ENCODE measurements at regions not wholly inside any gene's neighbourhood (a gene's known extent, or its start where the extent isn't known, plus 50 kb on each side); places are given as distances from the start of the nearest gene placed in this dataset.

DNA sequence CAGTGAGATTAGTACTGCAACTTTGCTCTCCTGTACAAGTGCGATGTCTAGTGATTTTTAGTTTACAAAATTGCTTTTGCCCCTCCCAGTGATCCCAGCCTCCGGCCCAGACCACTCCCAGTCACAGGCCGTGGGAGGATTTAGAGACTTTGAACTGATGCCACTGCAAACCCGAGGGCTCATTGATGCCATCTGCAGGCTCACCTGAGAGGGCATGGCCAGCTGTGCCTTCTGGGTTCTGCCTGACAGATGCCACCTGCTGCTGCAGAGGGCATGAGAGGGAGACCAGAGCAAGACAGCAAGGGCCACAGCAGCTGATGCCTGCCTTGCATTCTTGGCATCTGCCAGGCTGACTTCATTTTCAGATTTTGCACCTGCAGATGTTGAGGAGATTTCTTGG, 593.8 kb downstream of the CDK5RAP2 start:
- no peak for DNase-seq

DNA sequence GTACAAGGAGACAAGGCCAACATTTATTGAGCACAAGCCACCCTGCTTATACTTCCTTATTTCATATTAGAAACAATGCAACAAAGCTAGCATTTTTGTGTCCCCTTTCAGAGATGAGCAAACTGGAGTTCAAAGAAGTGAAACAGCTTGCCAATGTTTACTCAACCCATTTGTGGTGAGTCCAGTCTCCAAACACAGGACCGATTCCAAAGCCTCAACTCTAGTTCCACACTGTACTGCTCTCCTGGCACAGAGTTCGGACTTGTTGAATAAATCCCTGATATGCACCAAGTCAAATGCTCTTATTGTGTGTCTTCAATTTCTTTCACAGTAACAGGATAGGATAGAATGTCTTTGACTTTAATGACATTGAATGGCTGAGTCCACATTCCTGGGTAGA, 604.8 kb upstream of the BRINP1 start:
- DNase-seq: no peak

DNA sequence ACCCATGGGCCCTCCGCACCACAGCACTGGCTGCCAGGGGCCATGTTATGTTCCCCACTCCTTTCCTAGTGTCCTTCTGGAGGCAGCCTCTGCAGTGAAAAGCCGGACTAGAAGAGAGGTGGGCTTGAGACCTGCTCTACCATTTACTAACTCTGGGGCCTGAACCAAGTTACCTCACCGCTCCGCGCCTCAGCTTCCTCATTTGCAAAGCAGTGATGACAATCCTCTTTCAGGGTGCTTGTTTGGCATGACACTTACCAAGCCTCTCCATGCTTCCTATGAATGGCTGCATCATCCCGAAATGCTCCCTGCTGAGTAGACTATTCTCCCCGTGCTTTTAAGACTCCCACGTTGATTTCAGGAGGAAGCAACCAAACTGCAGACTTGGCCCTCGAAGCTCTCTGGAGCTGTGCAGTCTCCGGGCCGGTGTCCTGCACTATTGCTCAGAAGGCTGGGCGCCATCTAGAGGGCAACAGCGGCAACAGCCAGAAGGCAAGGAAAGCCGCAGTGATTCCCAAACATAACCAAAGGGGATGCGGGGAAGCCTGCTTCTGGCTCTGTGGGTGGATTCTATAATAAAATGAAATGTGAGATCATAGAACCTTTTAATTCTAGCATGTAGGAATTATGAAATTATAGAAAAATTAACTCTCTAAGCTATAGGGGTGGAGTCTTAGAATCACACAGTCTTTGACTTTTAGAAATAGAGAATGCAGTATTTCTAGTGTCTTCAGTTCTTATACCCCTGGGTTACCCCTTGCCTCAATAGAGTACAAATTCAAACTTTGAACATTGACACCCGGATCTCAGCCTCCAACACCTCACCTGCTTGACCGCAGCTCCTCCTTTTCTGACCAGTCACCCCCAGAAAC, 599.8 kb upstream of the BRINP1 start:
- peak; percentile 78 for DNase-seq

DNA sequence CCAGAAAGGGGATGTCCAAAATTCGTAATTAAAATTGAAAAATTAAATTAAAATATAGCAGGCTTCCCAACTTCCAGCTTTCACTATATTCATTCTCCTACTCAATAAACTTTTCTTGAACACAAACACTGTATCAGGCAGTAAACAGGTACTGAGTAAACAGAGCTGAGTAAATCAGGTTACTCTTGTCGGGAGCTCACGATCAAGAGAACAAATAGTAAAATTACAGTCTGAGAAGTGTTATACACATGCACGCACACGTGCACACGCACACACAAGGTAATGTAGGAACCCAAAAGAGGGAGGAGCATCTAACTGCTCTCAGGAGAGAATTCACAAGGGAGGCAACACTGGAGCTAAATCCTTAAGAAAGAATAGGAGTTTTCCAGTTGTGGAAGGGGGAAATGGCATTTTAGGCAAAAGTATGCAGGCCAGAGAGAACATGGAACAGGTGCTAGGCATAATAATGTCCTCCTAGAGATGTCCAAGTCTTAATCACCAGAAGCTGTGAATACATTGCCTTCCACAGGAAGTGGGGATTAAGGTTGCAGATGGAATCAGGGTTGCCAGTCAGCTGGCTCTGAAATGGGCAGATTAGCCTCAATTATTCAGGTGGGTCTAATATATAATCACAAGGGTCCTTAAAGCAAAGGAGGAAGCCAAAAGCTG, 598.8 kb upstream of the BRINP1 start:
- DNase-seq: no peak

DNA sequence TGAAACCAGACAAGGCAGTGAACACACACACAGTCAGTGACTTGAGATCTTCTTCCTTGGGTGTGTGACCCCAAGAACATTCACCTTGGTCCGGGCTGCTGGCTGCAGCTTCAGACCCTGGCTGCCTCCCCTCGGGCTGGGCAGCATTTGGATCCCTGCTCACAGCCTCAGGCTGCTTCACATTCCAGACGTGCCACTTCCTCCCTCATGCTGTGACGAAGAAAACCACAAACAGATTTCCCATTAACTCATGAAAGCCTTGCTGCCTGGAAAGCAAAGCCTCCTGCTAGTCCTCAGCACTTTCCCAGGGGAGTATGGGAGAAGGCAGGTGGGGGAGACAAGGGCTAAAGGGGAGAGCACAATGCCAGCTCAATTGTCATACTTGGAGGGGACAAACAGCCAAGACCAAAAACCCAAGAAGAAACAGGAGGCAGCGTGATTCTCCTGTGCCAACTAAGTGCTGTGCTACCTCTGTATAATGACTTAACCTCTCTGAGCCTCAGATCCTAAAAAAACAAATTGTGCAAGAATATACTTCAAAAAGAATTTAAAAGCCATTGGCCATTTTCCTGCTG, 594.6 kb upstream of the BRINP1 start:
- peak; percentile 35 for DNase-seq

DNA sequence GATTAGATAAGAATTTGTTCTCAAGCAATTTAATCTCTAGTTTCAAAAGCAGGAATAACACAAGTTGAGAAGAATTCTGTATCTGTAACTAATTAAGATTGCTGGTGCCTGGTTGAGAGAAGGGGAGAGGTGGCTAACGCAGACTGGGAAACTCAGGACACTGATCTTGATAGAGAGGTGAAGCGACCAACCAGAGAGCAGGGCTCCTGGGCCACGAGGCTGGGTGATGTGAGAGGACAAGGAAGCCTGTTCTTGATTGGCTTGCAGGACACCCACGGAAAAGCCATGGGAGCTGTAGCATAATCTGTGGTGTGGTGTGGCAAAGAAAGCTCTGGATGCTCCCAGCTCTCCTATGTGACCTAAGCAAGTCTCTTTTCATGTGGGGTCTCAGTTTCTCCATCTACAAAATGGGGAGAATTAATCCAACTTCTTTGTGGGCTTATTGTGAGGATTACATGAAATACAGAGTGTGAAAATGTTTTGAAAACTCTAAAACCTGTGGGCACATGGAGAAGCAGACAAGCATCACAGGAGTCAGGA, 594.1 kb upstream of the BRINP1 start:
- no peak for DNase-seq

DNA sequence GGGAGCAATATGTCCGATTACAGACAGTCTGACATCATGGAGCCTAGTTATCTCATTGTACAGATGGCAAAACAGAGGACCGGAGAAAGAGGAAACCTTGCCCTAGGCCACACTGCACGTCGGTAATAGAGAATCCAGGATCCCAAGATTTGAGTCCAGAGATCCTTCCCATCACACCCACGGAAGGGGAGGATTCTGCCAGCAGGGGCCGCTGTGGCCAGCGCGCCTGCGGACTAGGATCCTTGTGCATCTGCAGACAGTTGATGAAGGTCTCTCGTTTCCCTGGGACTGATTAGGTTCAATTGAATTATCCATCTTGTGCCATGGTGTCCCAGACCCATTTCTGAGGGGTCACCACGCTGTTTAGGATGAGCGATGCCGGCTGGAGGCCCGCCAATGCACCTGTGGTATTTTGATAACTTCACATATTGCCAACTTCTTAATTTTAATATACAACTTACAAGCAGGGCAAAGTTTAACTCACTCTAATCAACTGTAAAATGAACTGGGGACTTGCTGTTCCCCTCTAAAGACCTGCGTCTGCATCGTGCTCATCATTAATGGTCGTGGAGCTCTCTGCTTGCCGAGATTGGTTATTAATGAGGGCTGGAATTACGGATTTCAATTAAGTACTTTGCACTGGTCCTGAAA, 592.7 kb upstream of the BRINP1 start:
- peak; percentile 32 for DNase-seq

DNA sequence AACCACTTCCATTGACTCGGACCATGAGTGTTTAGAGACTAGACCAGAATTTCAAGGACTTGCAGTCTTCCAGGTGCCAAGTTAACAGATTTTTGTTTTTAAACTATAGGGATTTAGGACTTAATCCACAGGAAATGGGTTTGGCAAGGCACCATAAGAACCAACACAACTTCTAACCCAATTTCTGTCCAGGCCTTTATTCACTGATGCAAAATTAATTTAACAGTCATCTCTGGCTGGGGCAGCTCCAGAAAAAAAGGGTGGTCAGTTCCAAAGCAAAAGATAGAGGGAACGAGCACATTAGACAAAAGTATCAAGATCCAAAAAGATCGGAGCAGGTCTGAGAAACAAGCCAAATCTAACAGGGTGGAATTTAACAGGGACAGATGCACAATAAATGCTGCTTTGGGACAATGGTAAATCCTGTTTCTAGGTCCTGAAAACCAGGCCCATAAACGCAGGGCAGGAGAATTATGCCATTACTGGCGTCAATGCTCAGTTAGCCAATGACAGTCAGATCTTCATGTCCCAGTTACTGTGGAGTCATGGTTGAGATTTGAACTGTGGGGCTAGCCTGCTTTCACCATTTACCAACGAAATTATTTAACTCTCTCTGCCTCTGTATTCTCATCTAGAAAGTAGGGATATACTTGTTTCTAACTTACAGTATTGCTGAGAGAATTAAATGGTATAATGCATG, 590.8 kb upstream of the BRINP1 start:
- DNase-seq: no peak

DNA sequence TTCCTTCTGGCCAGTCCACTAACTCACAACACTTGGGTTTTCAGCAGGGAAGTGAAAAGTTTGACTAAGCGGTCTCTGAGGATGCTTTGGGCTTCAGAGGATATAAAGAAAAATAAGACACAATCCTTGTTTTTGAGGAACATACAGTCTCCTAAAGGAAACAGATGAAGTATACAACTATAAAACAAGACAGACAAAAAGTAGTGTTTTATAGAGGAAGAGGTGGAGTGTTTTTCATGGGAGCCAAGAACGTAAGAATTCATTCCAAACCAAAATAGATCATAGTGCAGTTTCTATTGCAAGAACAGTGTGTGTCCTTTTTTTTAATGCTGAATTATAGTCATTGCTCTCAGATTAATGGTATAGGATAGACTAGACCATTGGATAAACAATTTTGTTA, 586.9 kb upstream of the BRINP1 start:
- no peak for DNase-seq

DNA sequence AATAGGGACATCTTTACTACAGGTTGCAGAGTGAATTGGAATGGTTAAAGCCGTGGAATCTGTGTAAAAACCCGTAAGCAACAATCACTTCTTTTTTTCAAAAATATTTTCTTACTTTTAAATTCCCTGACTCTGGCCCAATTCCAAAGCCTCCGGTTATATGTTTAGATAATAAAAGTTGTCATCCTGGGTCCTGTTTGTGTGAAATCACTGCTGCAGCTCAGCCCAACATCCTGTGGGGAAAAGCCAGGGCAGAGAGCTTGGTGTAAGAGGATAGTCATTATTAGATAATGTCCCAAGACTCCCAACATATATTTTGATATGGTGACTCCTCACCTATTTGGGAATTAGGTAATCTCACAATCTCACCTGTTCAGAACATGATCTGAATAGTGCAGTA, 586.0 kb upstream of the BRINP1 start:
- DNase-seq: no peak

DNA sequence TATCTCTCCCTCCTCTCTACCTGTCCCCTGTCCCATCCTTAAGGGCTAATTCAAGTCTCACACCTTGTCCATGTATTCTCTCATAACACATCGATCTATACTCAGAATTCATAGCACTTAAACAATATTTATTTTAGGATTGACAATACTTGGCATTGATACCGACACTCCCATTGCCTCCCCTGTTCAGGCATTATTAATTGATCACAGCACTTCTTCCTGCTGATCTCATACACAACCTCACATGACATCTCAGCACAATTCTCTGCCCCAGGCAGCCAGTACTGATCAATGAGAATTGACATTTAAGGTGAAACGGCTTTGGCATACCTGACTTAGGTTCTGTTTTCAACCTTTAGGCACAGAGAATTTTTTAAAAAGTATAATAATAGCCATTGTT, 582.4 kb upstream of the BRINP1 start:
- DNase-seq: no peak

DNA sequence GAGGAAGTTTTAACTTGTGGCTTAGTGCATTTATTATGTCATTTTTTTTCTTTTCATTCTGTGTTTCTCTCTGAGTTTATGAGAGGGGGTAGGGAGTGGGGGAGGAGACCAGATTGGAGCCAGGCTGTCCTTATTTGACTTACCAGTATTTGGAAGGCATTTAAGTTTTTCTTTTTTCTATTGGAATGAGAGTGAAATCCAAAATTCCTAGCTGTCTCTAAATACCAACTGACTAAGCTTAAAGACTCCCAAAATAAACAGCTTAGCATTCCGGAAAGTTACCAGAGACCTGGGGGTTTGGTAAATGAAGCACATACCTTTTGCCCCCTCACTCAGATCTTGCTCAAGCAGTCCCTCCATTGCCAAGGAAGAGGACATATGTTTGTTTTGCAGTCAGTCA, 581.9 kb upstream of the BRINP1 start:
- no peak for DNase-seq

DNA sequence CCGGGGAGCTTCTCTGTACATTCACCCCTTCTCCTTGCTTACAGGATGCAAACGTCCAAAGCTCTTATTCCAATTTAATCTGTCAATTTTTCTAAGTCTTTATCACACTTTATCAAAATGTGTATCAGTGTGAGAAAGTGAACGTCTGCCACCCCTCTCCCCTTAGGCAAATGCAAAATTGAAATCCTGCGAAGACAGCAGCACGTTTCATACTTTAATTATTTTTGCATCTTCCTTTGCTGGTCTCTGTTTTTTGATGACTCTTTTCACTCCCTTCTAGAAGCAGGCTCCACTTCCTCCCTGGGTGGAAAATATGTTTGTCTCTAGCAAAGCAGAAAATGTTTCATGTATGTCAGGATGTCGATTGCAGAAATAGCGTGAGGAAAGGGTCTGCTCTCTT, 576.5 kb upstream of the BRINP1 start:
- no peak for DNase-seq

DNA sequence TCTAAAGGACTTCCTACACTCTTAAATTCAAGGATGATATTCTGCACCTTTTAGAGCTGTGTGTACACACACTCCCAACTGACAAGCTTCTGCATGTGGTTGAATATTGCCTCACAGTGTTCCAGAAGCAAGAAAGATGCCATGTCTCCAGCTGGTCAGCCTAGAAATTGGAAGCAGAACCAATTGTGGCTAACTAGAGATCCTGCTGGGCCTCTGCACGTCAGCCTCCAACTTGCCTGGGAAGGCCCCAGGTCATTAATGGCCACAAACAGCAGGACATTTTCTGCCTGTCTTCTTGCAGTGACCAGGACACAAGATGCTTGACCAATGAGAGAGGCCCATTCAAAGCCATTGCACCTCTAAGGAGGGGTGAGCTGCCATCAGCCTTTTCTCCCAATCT, 571.9 kb upstream of the BRINP1 start:
- no peak for DNase-seq

DNA sequence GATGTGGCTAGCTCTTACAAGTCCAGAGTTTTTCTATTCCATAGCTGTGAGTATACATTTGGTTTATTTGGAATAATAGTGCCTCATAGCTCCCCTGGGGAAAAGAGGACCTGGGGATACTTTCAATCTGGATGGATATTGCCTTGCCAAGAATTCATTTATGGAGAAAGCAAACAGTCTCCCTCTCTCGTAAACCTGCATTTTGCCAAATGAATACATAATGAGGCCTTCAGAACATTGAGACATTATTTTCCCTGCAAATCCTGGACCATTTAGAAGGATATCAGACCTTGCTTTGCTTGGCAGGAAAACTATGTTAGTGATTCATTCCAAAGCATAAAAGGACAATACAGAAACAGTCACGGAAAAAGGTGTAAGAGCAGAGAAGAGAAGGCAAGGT, 569.6 kb upstream of the BRINP1 start:
- no peak for DNase-seq

DNA sequence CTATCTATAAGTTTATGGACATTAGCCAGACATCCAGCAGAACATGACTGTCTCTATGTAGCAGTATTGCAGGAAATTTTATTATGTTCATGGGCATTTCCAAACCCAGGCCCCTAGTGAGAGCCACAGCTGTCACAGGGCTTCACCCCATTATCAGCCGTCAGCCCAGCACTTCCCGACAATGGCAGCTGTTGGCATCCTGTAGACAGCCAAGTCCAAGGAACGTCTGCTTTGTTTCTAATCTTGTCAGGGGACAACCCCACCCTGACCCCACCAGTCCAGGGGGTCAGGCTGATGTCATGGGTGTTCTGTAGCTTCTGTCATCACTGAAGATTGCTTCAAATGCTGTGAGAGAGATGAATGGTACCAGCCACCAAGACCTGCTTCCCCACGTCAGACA, 565.3 kb upstream of the BRINP1 start:
- DNase-seq: peak; percentile 28

DNA sequence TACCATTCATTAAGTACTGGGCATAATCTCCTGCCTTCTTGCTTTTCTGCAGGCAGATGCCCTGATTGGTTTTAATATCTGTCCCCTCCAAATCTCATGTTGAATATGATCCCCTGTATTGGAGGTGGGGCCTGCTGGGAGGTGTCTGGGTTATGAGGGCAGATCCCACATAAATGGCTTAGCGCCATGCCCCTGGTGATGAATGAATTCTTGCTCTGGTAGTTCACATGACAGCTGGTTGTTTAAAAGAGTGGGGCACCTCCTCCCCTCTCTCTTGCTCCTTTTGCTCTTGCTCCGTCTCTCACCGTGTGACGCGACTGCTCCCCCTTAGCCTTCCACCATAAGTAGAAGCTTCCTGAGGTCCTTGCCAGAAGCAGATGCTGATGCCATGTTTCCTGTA, 564.0 kb upstream of the BRINP1 start:
- no peak for DNase-seq

DNA sequence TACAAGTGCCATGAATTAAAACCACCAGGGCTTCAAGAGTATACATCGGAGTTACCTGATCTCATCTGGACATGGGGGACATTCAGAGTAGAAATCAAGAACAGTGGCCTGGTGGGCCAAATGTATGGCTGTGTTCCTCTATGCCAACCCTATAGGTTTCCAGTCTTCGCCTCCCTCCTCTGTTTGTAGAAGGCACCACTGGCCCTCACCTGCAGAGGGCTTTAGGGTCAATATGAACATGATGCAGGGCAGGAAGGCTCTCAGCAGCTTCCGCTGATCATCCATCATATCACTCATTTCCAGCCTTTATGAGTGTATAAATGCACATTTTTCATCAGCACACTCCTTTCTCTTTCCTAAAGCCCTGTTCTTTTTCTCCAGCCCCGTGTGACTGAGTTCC, 555.5 kb upstream of the BRINP1 start:
- DNase-seq: no peak

DNA sequence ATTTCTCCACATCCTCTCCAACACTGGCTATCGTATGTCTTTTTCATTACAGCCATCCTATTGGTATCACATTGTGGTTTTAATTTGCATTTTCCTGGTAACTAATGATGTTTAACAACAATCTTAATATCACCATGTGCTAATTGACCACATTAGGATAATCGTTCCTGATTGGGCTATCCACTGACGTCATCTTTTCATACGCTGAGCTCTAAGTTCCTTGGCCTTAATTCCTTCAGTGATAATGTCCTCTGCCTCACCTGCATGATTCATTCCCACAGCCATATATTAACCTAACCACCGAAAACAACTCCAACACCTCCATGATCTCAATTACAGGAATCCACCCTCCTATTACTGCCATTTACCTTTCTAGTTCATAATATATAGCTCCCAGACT, 547.9 kb upstream of the BRINP1 start:
- DNase-seq: no peak

DNA sequence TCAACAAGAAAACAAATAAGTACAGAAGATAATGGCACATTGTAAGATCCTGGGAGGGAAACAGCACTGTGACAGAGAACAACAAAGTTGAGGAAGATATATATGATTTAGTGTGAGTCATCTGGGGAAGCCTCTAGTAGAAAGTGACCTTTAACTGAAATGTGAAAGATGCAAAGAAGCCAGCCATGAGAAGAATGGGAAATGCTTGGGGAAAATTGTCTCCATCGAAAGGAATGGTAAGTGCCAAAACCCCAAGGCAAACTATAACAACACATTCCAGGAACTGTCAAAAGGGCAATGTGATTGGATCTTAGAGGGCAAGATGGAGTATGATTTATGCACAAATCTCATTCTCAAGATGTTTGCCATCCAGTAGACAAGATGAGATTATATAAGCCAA, 537.8 kb upstream of the BRINP1 start:
- DNase-seq: no peak

DNA sequence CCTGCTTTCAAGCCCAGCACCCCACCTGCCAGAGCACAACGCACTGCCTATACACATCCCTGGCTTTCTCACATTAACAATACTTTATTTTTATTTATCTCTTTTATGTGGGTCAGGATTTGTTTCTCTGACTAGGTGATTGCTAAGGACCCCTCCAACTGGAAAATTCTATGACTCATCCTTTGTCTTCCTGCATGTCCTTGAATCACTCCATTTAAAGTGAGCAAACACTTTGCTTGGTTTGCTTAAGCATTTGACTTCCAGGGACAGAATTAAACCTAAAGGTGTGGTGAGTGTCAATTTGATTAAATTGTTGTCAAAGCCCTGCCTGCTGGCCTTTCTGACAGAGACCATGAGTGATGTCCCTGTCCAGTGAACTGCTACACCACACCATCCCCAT, 536.5 kb upstream of the BRINP1 start:
- DNase-seq: no peak

DNA sequence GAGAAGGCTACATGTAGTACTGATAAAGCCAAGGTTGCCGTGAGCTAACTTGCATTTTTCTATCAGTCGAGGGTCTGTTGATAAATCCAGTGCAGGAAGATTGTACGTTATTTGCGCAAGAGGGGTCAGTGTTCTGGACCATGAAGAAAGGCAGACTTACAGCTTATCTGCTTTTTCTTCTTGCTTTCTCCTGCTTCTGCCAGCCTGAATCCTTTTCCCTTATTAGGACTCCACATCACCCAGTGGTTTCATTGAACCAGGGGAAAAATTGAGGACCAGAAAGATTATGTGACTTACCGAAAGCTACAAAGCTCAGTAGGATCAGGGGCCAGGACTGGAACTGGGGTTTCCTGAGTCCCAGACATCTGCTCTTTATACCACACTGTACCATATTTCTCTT, 534.6 kb upstream of the BRINP1 start:
- DNase-seq: no peak

DNA sequence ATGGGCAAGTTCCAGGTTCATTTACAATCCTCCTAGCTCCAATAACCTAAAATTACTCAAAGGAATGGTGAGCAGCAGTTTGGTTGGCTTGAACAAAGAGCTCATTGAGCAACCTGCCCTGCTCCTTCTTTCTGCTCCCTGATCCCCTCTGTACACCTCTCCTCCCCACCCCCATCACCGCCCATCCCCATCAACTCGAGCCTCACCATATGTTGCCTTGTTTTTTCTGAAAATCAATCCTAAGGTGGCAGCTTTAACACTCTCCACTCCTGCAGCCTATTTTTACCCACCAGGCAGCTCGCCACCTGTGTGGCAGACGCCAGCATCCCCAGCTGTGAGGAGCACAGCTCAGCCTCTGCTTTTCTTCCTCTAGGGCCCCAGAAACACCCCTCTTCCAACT, 533.4 kb upstream of the BRINP1 start:
- DNase-seq: no peak

Measured in right hindlimb (tissue), 1 donor.